Liver (tissue), 8 donors: ENCODE measurements at regions not wholly inside any gene's neighbourhood (a gene's known extent, or its start where the extent isn't known, plus 50 kb on each side); places are given as distances from the start of the nearest gene placed in this dataset.

Experiments used
- DNase-seq: peaks from one replicate; pipeline ENCODE4 v3.0.0-alpha.2; 2017; ENCODE audit warnings: low spot score
- H3K27ac ChIP-seq, 2 donors: one replicate each; pipeline ENCODE4 v1.7.0; 2013; ENCODE audit warnings: inconsistent platforms in 2 of 2, low read length in 2 of 2, control low read depth in 1 of 2, low read depth in 1 of 2, mild to moderate bottlenecking in 1 of 2
- H3K27me3 ChIP-seq, 4 donors: one replicate each; pipeline versions ENCODE4 v1.6.1 to v1.7.0; 2013; ENCODE audit warnings: low read length in 3 of 4, inconsistent platforms in 1 of 4, mild to moderate bottlenecking in 1 of 4, moderate library complexity in 1 of 4; ENCODE audit not compliant: control insufficient read depth in 4 of 4, insufficient read depth in 4 of 4
- H3K36me3 ChIP-seq, 4 donors: one replicate each; pipeline versions ENCODE4 v1.6.1 to v1.7.0; 2013; ENCODE audit warnings: low read length in 3 of 4, mild to moderate bottlenecking in 3 of 4, low read depth in 1 of 4, moderate library complexity in 1 of 4; ENCODE audit not compliant: control insufficient read depth in 4 of 4, insufficient read depth in 3 of 4
- H3K4me1 ChIP-seq, 4 donors: one replicate each; pipeline versions ENCODE4 v1.6.1 to v1.7.0; 2013; ENCODE audit warnings: low read length in 3 of 4, mild to moderate bottlenecking in 3 of 4, moderate library complexity in 1 of 4; ENCODE audit not compliant: control insufficient read depth in 4 of 4, insufficient read depth in 4 of 4
- H3K4me3 ChIP-seq, 3 donors: one replicate each; pipeline versions ENCODE4 v1.6.1 to v1.7.0; 2013; ENCODE audit warnings: low read length in 3 of 3, control low read depth in 1 of 3, low read depth in 1 of 3, mild to moderate bottlenecking in 1 of 3
- H3K9ac ChIP-seq, 2 donors: one replicate each; pipeline ENCODE4 v1.7.0; 2013; ENCODE audit warnings: low read length in 2 of 2, mild to moderate bottlenecking in 2 of 2, moderate library complexity in 2 of 2, control low read depth in 1 of 2, low read depth in 1 of 2
- H3K9me3 ChIP-seq, 4 donors: one replicate each; pipeline versions ENCODE4 v1.6.1 to v1.7.0; 2013; ENCODE audit warnings: low read length in 3 of 4; ENCODE audit not compliant: control insufficient read depth in 4 of 4
- ATF3 ChIP-seq: IDR thresholded peaks from 2 replicates; pipeline ENCODE4 v1.6.1; 2016; ENCODE audit warnings: antibody characterized with exemption
- CTCF ChIP-seq: fragments of 150-350 bp; IDR thresholded peaks from 2 replicates; pipeline ENCODE4 v1.5.1; 2017; ENCODE audit warnings: improper control_type of control experiment, low read depth, low read length; ENCODE audit not compliant: missing input control
- EGR1 ChIP-seq, 2 donors: IDR thresholded peaks; 2 replicates each; pipeline ENCODE4 v1.6.1; 2016 to 2018; ENCODE audit warnings: antibody characterized with exemption in 2 of 2, low read depth in 2 of 2
- FOXA1 ChIP-seq: IDR thresholded peaks from 2 replicates; pipeline ENCODE4 v1.6.1; 2016; ENCODE audit warnings: antibody characterized with exemption
- FOXA2 ChIP-seq: IDR thresholded peaks from 2 replicates; pipeline ENCODE4 v1.6.1; 2016; ENCODE audit warnings: antibody characterized with exemption
- GABPA ChIP-seq, 2 donors: IDR thresholded peaks in 1 of 2; conservative IDR thresholded peaks in 1 of 2; 2 replicates each; pipeline ENCODE4 v1.6.1; 2016; ENCODE audit warnings: antibody characterized with exemption in 2 of 2, mild to moderate bottlenecking in 1 of 2, moderate library complexity in 1 of 2
- HNF4G ChIP-seq: IDR thresholded peaks from 2 replicates; pipeline ENCODE4 v1.6.1; 2016; ENCODE audit warnings: antibody characterized with exemption
- JUND ChIP-seq, 2 donors: IDR thresholded peaks; 2 replicates each; pipeline ENCODE4 v1.6.1; 2016; ENCODE audit warnings: antibody characterized with exemption in 2 of 2
- NR2F2 ChIP-seq: IDR thresholded peaks from 2 replicates; pipeline ENCODE4 v1.6.1; 2016; ENCODE audit warnings: antibody characterized with exemption
- RAD21 ChIP-seq, 2 donors: IDR thresholded peaks; 2 replicates each; pipeline ENCODE4 v1.6.1; 2016; ENCODE audit warnings: antibody characterized with exemption in 2 of 2, mild to moderate bottlenecking in 2 of 2
- RXRA ChIP-seq, 2 donors: IDR thresholded peaks; 2 replicates each; pipeline ENCODE4 v1.6.1; 2017 to 2018; ENCODE audit warnings: antibody characterized with exemption in 2 of 2, mild to moderate bottlenecking in 1 of 2
- SP1 ChIP-seq: IDR thresholded peaks from 2 replicates; pipeline ENCODE4 v1.6.1; 2018; ENCODE audit warnings: antibody characterized with exemption, mild to moderate bottlenecking
- TAF1 ChIP-seq: conservative IDR thresholded peaks from 2 replicates; pipeline ENCODE4 v1.6.1; 2016; ENCODE audit warnings: antibody characterized with exemption, mild to moderate bottlenecking
- YY1 ChIP-seq: IDR thresholded peaks from 2 replicates; pipeline ENCODE4 v1.6.1; 2016; ENCODE audit warnings: antibody characterized with exemption, mild to moderate bottlenecking
- WGBS: extraction: QIAGEN DNeasy Blood & Tissue Kit; methylation state at CpG from one replicate; pipeline ENCODE4 v1.1.7; 2013; 5-methylcytosine and 5-hydroxymethylcytosine counted together
- TF ChIP-seq, protein P1 (sequence below): IDR thresholded peaks from 2 replicates; pipeline ENCODE4 v1.6.1; 2016; ENCODE audit warnings: antibody characterized with exemption
- TF ChIP-seq, protein P2 (sequence below): IDR thresholded peaks from 2 replicates; pipeline ENCODE4 v1.6.1; 2016; ENCODE audit warnings: antibody characterized with exemption
- TF ChIP-seq, protein P3 (sequence below): IDR thresholded peaks from 2 replicates; pipeline ENCODE4 v1.6.1; 2016; ENCODE audit warnings: antibody characterized with exemption, mild to moderate bottlenecking
- donor health status: healthy.
- donor health status: healthy.
- donor health status: healthy.
- donor health status: healthy.
- donor health status: healthy.

GRCh38 chr11:19315511-19315910, 74.8 kb upstream of the E2F8 start:
- no peak overlapping the region for H3K27ac ChIP-seq
- no peak overlapping the region for H3K9ac ChIP-seq
- H3K4me1 ChIP-seq: peaks cover 0 to 4% (median 0%) of the 10 kb centered on the region in 4 donors
- no peak for TF ChIP-seq FOXA1
- TF ChIP-seq CTCF: no peak
- no peak for TF ChIP-seq FOXA2
- TF ChIP-seq ATF3: no peak
- TF ChIP-seq, protein P1, sequence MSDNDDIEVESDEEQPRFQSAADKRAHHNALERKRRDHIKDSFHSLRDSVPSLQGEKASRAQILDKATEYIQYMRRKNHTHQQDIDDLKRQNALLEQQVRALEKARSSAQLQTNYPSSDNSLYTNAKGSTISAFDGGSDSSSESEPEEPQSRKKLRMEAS: no peak
- TF ChIP-seq HNF4G: no peak
- TF ChIP-seq, protein P2, sequence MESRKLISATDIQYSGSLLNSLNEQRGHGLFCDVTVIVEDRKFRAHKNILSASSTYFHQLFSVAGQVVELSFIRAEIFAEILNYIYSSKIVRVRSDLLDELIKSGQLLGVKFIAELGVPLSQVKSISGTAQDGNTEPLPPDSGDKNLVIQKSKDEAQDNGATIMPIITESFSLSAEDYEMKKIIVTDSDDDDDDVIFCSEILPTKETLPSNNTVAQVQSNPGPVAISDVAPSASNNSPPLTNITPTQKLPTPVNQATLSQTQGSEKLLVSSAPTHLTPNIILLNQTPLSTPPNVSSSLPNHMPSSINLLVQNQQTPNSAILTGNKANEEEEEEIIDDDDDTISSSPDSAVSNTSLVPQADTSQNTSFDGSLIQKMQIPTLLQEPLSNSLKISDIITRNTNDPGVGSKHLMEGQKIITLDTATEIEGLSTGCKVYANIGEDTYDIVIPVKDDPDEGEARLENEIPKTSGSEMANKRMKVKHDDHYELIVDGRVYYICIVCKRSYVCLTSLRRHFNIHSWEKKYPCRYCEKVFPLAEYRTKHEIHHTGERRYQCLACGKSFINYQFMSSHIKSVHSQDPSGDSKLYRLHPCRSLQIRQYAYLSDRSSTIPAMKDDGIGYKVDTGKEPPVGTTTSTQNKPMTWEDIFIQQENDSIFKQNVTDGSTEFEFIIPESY: no peak
- no peak for TF ChIP-seq GABPA (IDR thresholded peaks at IDR 0.05 in 1 of 2, conservative IDR thresholded peaks at IDR 0.05 in 1 of 2)
- TF ChIP-seq EGR1 (IDR thresholded peaks at IDR 0.05; ENCODE audit: low read depth in 2 of 2): no peak
- TF ChIP-seq NR2F2: no peak
- TF ChIP-seq RXRA (IDR thresholded peaks at IDR 0.05): no peak
- no peak for TF ChIP-seq RAD21 (IDR thresholded peaks at IDR 0.05)
- TF ChIP-seq YY1: no peak
- no peak for TF ChIP-seq TAF1
- TF ChIP-seq, protein P3, sequence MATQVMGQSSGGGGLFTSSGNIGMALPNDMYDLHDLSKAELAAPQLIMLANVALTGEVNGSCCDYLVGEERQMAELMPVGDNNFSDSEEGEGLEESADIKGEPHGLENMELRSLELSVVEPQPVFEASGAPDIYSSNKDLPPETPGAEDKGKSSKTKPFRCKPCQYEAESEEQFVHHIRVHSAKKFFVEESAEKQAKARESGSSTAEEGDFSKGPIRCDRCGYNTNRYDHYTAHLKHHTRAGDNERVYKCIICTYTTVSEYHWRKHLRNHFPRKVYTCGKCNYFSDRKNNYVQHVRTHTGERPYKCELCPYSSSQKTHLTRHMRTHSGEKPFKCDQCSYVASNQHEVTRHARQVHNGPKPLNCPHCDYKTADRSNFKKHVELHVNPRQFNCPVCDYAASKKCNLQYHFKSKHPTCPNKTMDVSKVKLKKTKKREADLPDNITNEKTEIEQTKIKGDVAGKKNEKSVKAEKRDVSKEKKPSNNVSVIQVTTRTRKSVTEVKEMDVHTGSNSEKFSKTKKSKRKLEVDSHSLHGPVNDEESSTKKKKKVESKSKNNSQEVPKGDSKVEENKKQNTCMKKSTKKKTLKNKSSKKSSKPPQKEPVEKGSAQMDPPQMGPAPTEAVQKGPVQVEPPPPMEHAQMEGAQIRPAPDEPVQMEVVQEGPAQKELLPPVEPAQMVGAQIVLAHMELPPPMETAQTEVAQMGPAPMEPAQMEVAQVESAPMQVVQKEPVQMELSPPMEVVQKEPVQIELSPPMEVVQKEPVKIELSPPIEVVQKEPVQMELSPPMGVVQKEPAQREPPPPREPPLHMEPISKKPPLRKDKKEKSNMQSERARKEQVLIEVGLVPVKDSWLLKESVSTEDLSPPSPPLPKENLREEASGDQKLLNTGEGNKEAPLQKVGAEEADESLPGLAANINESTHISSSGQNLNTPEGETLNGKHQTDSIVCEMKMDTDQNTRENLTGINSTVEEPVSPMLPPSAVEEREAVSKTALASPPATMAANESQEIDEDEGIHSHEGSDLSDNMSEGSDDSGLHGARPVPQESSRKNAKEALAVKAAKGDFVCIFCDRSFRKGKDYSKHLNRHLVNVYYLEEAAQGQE: no peak
- TF ChIP-seq JUND (IDR thresholded peaks at IDR 0.05): no peak
- no peak for TF ChIP-seq SP1
- H3K27me3 ChIP-seq: no peaks in the 10 kb centered on the region
- no peak overlapping the region for H3K4me3 ChIP-seq
- WGBS: 89% methylated on average over 2 of the region's 2 CpGs
- DNase-seq: no peak
- no peaks in the 10 kb centered on the region for H3K36me3 ChIP-seq
- no peaks in the 10 kb centered on the region for H3K9me3 ChIP-seq

DNA sequence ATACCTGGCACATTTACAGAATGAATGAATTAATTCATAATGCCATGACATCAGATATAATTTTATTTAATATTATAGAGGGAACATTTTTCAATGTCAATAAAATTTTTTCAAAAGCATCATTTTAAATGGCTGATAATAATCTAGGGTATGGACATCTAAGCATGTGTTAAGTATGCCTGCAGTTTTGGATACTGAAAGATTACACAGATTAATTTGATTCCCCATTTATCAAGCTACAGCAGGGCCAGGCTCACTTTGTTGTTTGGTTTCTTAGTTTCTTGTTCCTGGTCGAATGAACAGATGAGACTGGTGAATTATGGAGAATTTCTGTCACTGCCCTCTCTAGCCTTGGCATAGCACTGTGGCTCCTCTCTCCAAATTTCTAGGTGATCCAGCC, 72.4 kb upstream of the E2F8 start:
- no peak overlapping the region for H3K4me3 ChIP-seq
- TF ChIP-seq, protein P2: no peak
- no peak for TF ChIP-seq RXRA (IDR thresholded peaks at IDR 0.05)
- 82% methylated on average over 1 of the region's 1 CpG for WGBS
- H3K27me3 ChIP-seq: no peaks in the 10 kb centered on the region
- H3K36me3 ChIP-seq: no peaks in the 10 kb centered on the region
- H3K9me3 ChIP-seq: no peaks in the 10 kb centered on the region
- no peak overlapping the region for H3K9ac ChIP-seq
- peaks cover 0 to 4% (median 0%) of the 10 kb centered on the region in 4 donors for H3K4me1 ChIP-seq
- no peak overlapping the region for H3K27ac ChIP-seq
- no peak for DNase-seq
